Vagina (tissue), 2 donors: ENCODE measurements at regions not wholly inside any gene's neighbourhood (a gene's known extent, or its start where the extent isn't known, plus 50 kb on each side); places are given as distances from the start of the nearest gene placed in this dataset.

Experiments used
- CTCF ChIP-seq, 3 experiments: fragments of 450-650 bp in 2 of 3; fragments of 200-600 bp in 1 of 3; sonication (generic) in 1 of 3; IDR thresholded peaks; one replicate each; pipeline ENCODE4 v1.5.1; 2017 to 2019; ENCODE audit warnings: antibody characterized with exemption in 3 of 3, mild to moderate bottlenecking in 2 of 3, moderate library complexity in 2 of 3
- POLR2A ChIP-seq, 2 donors: fragments of 450-650 bp; IDR thresholded peaks; one replicate each; pipeline ENCODE4 v1.6.1; 2017; ENCODE audit warnings: antibody characterized with exemption in 2 of 2, mild to moderate bottlenecking in 2 of 2, moderate library complexity in 2 of 2

GRCh38 chr11:19647816-19648215 lies 64.8 kb upstream of the NAV2 start:
- no peak for TF ChIP-seq CTCF (IDR thresholded peaks at IDR 0.05)
- no peak for TF ChIP-seq POLR2A (IDR thresholded peaks at IDR 0.05)
